Caco-2 (cell line): ENCODE measurements at regions not wholly inside any gene's neighbourhood (a gene's known extent, or its start where the extent isn't known, plus 50 kb on each side); places are given as distances from the start of the nearest gene placed in this dataset.

Experiments
- BruUV-seq: library from RNA; stranded (reverse); fragments of 400-500 nt; replicated peaks from 2 replicates; lab custom pipeline; 2021; lab: Mats Ljungman, UMichigan
- CTCF ChIA-PET: fragments of 300-600 bp; sonication (Branson Sonifier 250); formaldehyde crosslinking; loops from one replicate; lab custom pipeline; 2022; ENCODE audit warnings: antibody characterized with exemption; lab: Charles Lee
- POLR2A ChIA-PET: fragments of 300-600 bp; sonication (Branson Sonifier 250); formaldehyde crosslinking; loops from one replicate; lab custom pipeline; 2022; ENCODE audit warnings: antibody characterized with exemption; lab: Charles Lee
- DNase-seq, 2 experiments: peaks; one replicate each; pipeline versions ENCODE4 v3.0.0 to v3.0.0-alpha.2; 2020 to 2022
- H3K27me3 ChIP-seq: replicated peaks from 2 replicates; pipeline ENCODE4 v1.6.0; 2011; ENCODE audit warnings: low read length; ENCODE audit not compliant: control insufficient read depth, insufficient read depth
- H3K36me3 ChIP-seq: 2 replicates; pipeline ENCODE4 v1.5.1; 2011; ENCODE audit warnings: low read length; ENCODE audit not compliant: control insufficient read depth, insufficient read depth
- H3K4me1 ChIP-seq: fragments of 250-450 bp; sonication (Bioruptor Pico); 2 replicates; pipeline ENCODE4 v1.5.1; 2020; ENCODE audit warnings: mild to moderate bottlenecking
- H3K4me3 ChIP-seq: 2 replicates; pipeline ENCODE4 v1.5.1; 2011; ENCODE audit warnings: low read depth, mild to moderate bottlenecking, control low read depth, low read length
- H3K9me3 ChIP-seq: fragments of 250-450 bp; sonication (Bioruptor Pico); 2 replicates; pipeline ENCODE4 v1.5.1; 2020; ENCODE audit warnings: mild to moderate bottlenecking, moderate library complexity
- H3K27ac Mint-ChIP-seq: one replicate; pipeline ENCODE4 v1.8.0; 2022; ENCODE audit warnings: mixed read lengths; ENCODE audit not compliant: unreplicated experiment
- H3K27me3 Mint-ChIP-seq: one replicate; pipeline ENCODE4 v1.8.0; 2022; ENCODE audit warnings: mixed read lengths; ENCODE audit not compliant: insufficient read depth, unreplicated experiment
- H3K36me3 Mint-ChIP-seq: one replicate; pipeline ENCODE4 v1.8.0; 2022; ENCODE audit warnings: mild to moderate bottlenecking, mixed read lengths; ENCODE audit not compliant: insufficient read depth, unreplicated experiment
- H3K4me1 Mint-ChIP-seq: one replicate; pipeline ENCODE4 v1.8.0; 2022; ENCODE audit warnings: low read depth, mixed read lengths; ENCODE audit not compliant: unreplicated experiment
- H3K4me3 Mint-ChIP-seq: one replicate; pipeline ENCODE4 v1.8.0; 2022; ENCODE audit warnings: mild to moderate bottlenecking, moderate library complexity, mixed read lengths; ENCODE audit not compliant: unreplicated experiment
- H3K9me3 Mint-ChIP-seq: one replicate; pipeline ENCODE4 v1.8.0; 2022; ENCODE audit warnings: mixed read lengths; ENCODE audit not compliant: unreplicated experiment
- CTCF ChIP-seq, 2 experiments: fragments of 200-600 bp in 1 of 2; IDR thresholded peaks; 1 replicate in 1 of 2; 2 replicates in 1 of 2; pipeline versions ENCODE4 v1.5.1 to v1.8.0; 2011 to 2022; ENCODE audit warnings: antibody characterized with exemption in 1 of 2, control low read depth in 1 of 2, inconsistent platforms in 1 of 2, low read depth in 1 of 2, low read length in 1 of 2, mild to moderate bottlenecking in 1 of 2, moderate library complexity in 1 of 2; ENCODE audit not compliant: insufficient read depth in 1 of 2, severe bottlenecking in 1 of 2, unreplicated experiment in 1 of 2
- intact Hi-C: fragments of 100-400 bp; cut with micrococcal nuclease; formaldehyde crosslinking; loops from one replicate; pipeline ENCODE4 v1.10.0; 2022; ENCODE audit not compliant: unreplicated experiment

GRCh38 chr1:82392946-82393345 lies 592.2 kb downstream of the ADGRL2 start:
- H3K9me3 Mint-ChIP-seq: no peaks in the 10 kb centered on the region
- H3K36me3 Mint-ChIP-seq: no peaks in the 10 kb centered on the region
- BruUV-seq: no TSS peak
- TF ChIP-seq CTCF (IDR thresholded peaks at IDR 0.05; ENCODE audit: insufficient read depth in 1 of 2, low read depth in 1 of 2, low read length in 1 of 2, severe bottlenecking in 1 of 2, unreplicated experiment in 1 of 2): no peak
- no peak overlapping the region for H3K27ac Mint-ChIP-seq
- Histone ChIP-seq H3K27me3 (no peaks in the 10 kb centered on the region), H3K4me3 (no peak overlapping the region), H3K36me3 (no peaks in the 10 kb centered on the region), H3K4me1 (no peaks in the 10 kb centered on the region), H3K9me3 (no peaks in the 10 kb centered on the region)
- ChIA-PET POLR2A (no interaction called here), CTCF (no interaction called here)
- no peak for DNase-seq
- intact Hi-C loops: no loop called here
- H3K27me3 Mint-ChIP-seq: peaks cover 2% of the 10 kb centered on the region
- H3K4me1 Mint-ChIP-seq: no peaks in the 10 kb centered on the region
- H3K4me3 Mint-ChIP-seq: no peak overlapping the region

- no peak overlapping the region for H3K4me3 Mint-ChIP-seq
- H3K4me1 Mint-ChIP-seq: no peaks in the 10 kb centered on the region
- Histone ChIP-seq H3K4me3 (no peak overlapping the region), H3K27me3 (no peaks in the 10 kb centered on the region), H3K36me3 (no peaks in the 10 kb centered on the region), H3K9me3 (no peaks in the 10 kb centered on the region), H3K4me1 (no peaks in the 10 kb centered on the region)
- no peak for TF ChIP-seq CTCF (IDR thresholded peaks at IDR 0.05; ENCODE audit: insufficient read depth in 1 of 2, low read depth in 1 of 2, low read length in 1 of 2, severe bottlenecking in 1 of 2, unreplicated experiment in 1 of 2)
- no peak for DNase-seq
- no peak overlapping the region for H3K27ac Mint-ChIP-seq
- no TSS peak for BruUV-seq
- CTCF ChIA-PET: no interaction called here
- no peaks in the 10 kb centered on the region for H3K36me3 Mint-ChIP-seq
- no peaks in the 10 kb centered on the region for H3K9me3 Mint-ChIP-seq
- H3K27me3 Mint-ChIP-seq: peaks cover 2% of the 10 kb centered on the region
- intact Hi-C loops: no loop called here
- POLR2A ChIA-PET: no interaction called here
These were observed 591.8 kb downstream of the ADGRL2 start for GRCh38 chr1:82392513-82392912.

GRCh38 chr1:82391712-82392111 lies 591.0 kb downstream of the ADGRL2 start:
- ChIA-PET CTCF (no interaction called here), POLR2A (no interaction called here)
- no peak for DNase-seq
- Mint-ChIP-seq H3K4me3 (no peak overlapping the region), H3K36me3 (no peaks in the 10 kb centered on the region), H3K9me3 (no peaks in the 10 kb centered on the region), H3K27ac (no peak overlapping the region), H3K4me1 (no peaks in the 10 kb centered on the region), H3K27me3 (peaks cover 5% of the 10 kb centered on the region)
- H3K9me3 ChIP-seq: no peaks in the 10 kb centered on the region
- no peaks in the 10 kb centered on the region for H3K27me3 ChIP-seq
- intact Hi-C loops: no loop called here
- H3K4me1 ChIP-seq: no peaks in the 10 kb centered on the region
- H3K4me3 ChIP-seq: no peak overlapping the region
- TF ChIP-seq CTCF (IDR thresholded peaks at IDR 0.05; ENCODE audit: insufficient read depth in 1 of 2, low read depth in 1 of 2, low read length in 1 of 2, severe bottlenecking in 1 of 2, unreplicated experiment in 1 of 2): no peak
- H3K36me3 ChIP-seq: no peaks in the 10 kb centered on the region
- no TSS peak for BruUV-seq
